Suppressor macrophage (primary cell): ENCODE measurements at regions not wholly inside any gene's neighbourhood (a gene's known extent, or its start where the extent isn't known, plus 50 kb on each side); places are given as distances from the start of the nearest gene placed in this dataset.

Source experiments
- DNase-seq, 4 experiments: peaks; one replicate each; pipeline ENCODE4 v3.0.0-alpha.2; 2020 to 2022

- no peak for DNase-seq
Observed at GRCh38 chr13:24085662-24086061, 74.9 kb upstream of the SPATA13 start.

GRCh38 chr13:24086642-24087041 lies 73.9 kb upstream of the SPATA13 start:
- no peak for DNase-seq

- no peak for DNase-seq
Observed at GRCh38 chr13:24087605-24088225, 72.8 kb upstream of the SPATA13 start.

- peak in 1 of 4 experiments; percentile 1 for DNase-seq
Observed at GRCh38 chr13:24090049-24090448, 70.5 kb upstream of the SPATA13 start.

GRCh38 chr13:24091080-24091479 lies 69.4 kb upstream of the SPATA13 start:
- no peak for DNase-seq

- DNase-seq: no peak
Observed at GRCh38 chr13:24092108-24092507, 68.4 kb upstream of the SPATA13 start.

GRCh38 chr13:24093047-24093446 lies 67.5 kb upstream of the SPATA13 start:
- DNase-seq: no peak

GRCh38 chr13:24096659-24097058 lies 63.9 kb upstream of the SPATA13 start:
- DNase-seq: no peak

GRCh38 chr13:24097064-24097463 lies 63.5 kb upstream of the SPATA13 start:
- peak; percentile 54 to 77 (median 68) for DNase-seq

GRCh38 chr13:24097667-24098066 lies 62.9 kb upstream of the SPATA13 start:
- no peak for DNase-seq

- no peak for DNase-seq
Observed at GRCh38 chr13:24099490-24099889, 61.0 kb upstream of the SPATA13 start.

GRCh38 chr13:24100188-24100587 lies 60.3 kb upstream of the SPATA13 start:
- no peak for DNase-seq

GRCh38 chr13:24103782-24104372 lies 56.6 kb upstream of the SPATA13 start:
- no peak for DNase-seq

GRCh38 chr13:24104723-24105122 lies 55.8 kb upstream of the SPATA13 start:
- DNase-seq: no peak

- no peak for DNase-seq
Observed at GRCh38 chr13:24106429-24106828, 54.1 kb upstream of the SPATA13 start.

- DNase-seq: no peak
Observed at GRCh38 chr13:24107955-24108614, 52.4 kb upstream of the SPATA13 start.

GRCh38 chr13:24108615-24108965 lies 51.9 kb upstream of the SPATA13 start:
- no peak for DNase-seq

GRCh38 chr13:24110011-24110410 lies 50.5 kb upstream of the SPATA13 start:
- no peak for DNase-seq
